HG03196 (cell line): ENCODE measurements at regions not wholly inside any gene's neighbourhood (a gene's known extent, or its start where the extent isn't known, plus 50 kb on each side); places are given as distances from the start of the nearest gene placed in this dataset.
"Not testable (repeated sequence)": the region's sequence is repeated elsewhere in the genome, so short reads cannot be mapped to it uniquely, and the experiment has no call there.

Source experiments
- ATAC-seq: cut with Tn5 transposase; IDR thresholded peaks from one replicate; pipeline ENCODE4 v1.9.1; 2021; ENCODE audit not compliant: unreplicated experiment

- no peak for ATAC-seq
Observed at GRCh38 chr1:232579958-232580941, 49.7 kb downstream of the SIPA1L2 start.

GRCh38 chr1:232579466-232579865 is 50.5 kb downstream of the SIPA1L2 start:
- ATAC-seq = no peak

- peak; percentile 66 for ATAC-seq
Observed at GRCh38 chr1:232578651-232579195, 51.2 kb downstream of the SIPA1L2 start.

GRCh38 chr1:232577772-232578171 is 52.2 kb downstream of the SIPA1L2 start:
- ATAC-seq = no peak

GRCh38 chr1:232576537-232576936 is 53.4 kb downstream of the SIPA1L2 start:
- no peak for ATAC-seq

GRCh38 chr1:232575763-232576040 is 54.2 kb downstream of the SIPA1L2 start:
- no peak for ATAC-seq

GRCh38 chr1:232574889-232575762 is 54.8 kb downstream of the SIPA1L2 start:
- ATAC-seq = no peak

GRCh38 chr1:232574077-232574476 is 55.9 kb downstream of the SIPA1L2 start:
- no peak for ATAC-seq

GRCh38 chr1:232571523-232571922 is 58.4 kb downstream of the SIPA1L2 start:
- ATAC-seq = no peak

- no peak for ATAC-seq
Observed at GRCh38 chr1:232570007-232570406, 59.9 kb downstream of the SIPA1L2 start.

GRCh38 chr1:232569554-232569921 is 60.4 kb downstream of the SIPA1L2 start:
- ATAC-seq = not testable (repeated sequence)

- ATAC-seq = no peak
Observed at GRCh38 chr1:232568906-232569553, 60.9 kb downstream of the SIPA1L2 start.

- ATAC-seq = no peak
Observed at GRCh38 chr1:232568331-232568852, 61.5 kb downstream of the SIPA1L2 start.

GRCh38 chr1:232566093-232566492 is 63.8 kb downstream of the SIPA1L2 start:
- ATAC-seq = no peak

GRCh38 chr1:232562855-232563510 is 67.0 kb downstream of the SIPA1L2 start:
- ATAC-seq = no peak

- no peak for ATAC-seq
Observed at GRCh38 chr1:232561381-232561780, 68.6 kb downstream of the SIPA1L2 start.

- no peak for ATAC-seq
Observed at GRCh38 chr1:232560940-232561339, 69.0 kb downstream of the SIPA1L2 start.

GRCh38 chr1:232558954-232559353 is 71.0 kb downstream of the SIPA1L2 start:
- ATAC-seq = no peak

- ATAC-seq = no peak
Observed at GRCh38 chr1:232557502-232558191, 72.3 kb downstream of the SIPA1L2 start.

GRCh38 chr1:232557096-232557495 is 72.8 kb downstream of the SIPA1L2 start:
- ATAC-seq = no peak
